BJ (cell line): ENCODE measurements at regions not wholly inside any gene's neighbourhood (a gene's known extent, or its start where the extent isn't known, plus 50 kb on each side); places are given as distances from the start of the nearest gene placed in this dataset.

Experiments
- CTCF ChIA-PET: fragments of 350-600 bp; formaldehyde crosslinking; extraction: SDS; loops from one replicate; lab custom pipeline; 2021; ENCODE audit warnings: antibody characterized with exemption, inconsistent platforms; lab: Yijun Ruan, JAX
- POLR2A ChIA-PET: fragments of 300-600 bp; sonication (Branson Sonifier 250); formaldehyde crosslinking; extraction: SDS; loops from one replicate; lab custom pipeline; 2021; ENCODE audit warnings: antibody characterized with exemption; lab: Charles Lee
- DNase-seq: peaks from one replicate; pipeline ENCODE4 v3.0.0-alpha.2; 2011; ENCODE audit warnings: low read depth
- H3K27me3 ChIP-seq: 2 replicates; pipeline ENCODE4 v1.6.0; 2011; ENCODE audit warnings: low read length; ENCODE audit not compliant: control insufficient read depth, insufficient read depth
- H3K36me3 ChIP-seq: 2 replicates; pipeline ENCODE4 v1.5.1; 2011; ENCODE audit warnings: low read length; ENCODE audit not compliant: control insufficient read depth, insufficient read depth
- H3K4me3 ChIP-seq: 2 replicates; pipeline ENCODE4 v1.5.1; 2011; ENCODE audit warnings: low read depth, mild to moderate bottlenecking, control low read depth, low read length
- TF ChIP-seq, protein P1 (sequence below): IDR thresholded peaks from 2 replicates; pipeline ENCODE4 v1.5.1; 2011; ENCODE audit warnings: low read depth, mild to moderate bottlenecking, control low read depth, inconsistent platforms, low read length, moderate library complexity; ENCODE audit not compliant: insufficient read depth

DNA sequence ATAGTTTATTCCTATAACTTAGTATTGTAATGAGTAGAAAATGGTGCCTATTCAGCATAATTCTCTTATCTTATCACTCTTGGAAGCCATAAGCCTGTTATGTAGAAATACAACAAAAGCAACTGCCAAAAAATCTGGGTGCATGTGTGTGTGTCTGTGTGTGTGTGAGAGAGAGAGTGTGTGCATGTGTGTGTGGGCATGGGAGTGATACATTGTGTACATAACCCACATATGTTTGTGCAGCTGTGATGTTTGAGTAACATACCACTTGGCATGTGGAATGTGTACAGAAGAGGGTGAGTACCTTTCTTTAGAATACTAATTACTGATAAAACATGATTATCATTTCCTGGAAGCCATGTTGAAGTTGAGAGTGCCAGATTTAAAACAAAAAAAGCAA, 642.3 kb upstream of the SYT4 start:
- no peaks in the 10 kb centered on the region for H3K36me3 ChIP-seq
- CTCF ChIA-PET: no interaction called here
- POLR2A ChIA-PET: no interaction called here
- no peak for DNase-seq
- TF ChIP-seq, protein P1, sequence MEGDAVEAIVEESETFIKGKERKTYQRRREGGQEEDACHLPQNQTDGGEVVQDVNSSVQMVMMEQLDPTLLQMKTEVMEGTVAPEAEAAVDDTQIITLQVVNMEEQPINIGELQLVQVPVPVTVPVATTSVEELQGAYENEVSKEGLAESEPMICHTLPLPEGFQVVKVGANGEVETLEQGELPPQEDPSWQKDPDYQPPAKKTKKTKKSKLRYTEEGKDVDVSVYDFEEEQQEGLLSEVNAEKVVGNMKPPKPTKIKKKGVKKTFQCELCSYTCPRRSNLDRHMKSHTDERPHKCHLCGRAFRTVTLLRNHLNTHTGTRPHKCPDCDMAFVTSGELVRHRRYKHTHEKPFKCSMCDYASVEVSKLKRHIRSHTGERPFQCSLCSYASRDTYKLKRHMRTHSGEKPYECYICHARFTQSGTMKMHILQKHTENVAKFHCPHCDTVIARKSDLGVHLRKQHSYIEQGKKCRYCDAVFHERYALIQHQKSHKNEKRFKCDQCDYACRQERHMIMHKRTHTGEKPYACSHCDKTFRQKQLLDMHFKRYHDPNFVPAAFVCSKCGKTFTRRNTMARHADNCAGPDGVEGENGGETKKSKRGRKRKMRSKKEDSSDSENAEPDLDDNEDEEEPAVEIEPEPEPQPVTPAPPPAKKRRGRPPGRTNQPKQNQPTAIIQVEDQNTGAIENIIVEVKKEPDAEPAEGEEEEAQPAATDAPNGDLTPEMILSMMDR: no peak
- H3K4me3 ChIP-seq: no peak overlapping the region
- no peaks in the 10 kb centered on the region for H3K27me3 ChIP-seq

DNA sequence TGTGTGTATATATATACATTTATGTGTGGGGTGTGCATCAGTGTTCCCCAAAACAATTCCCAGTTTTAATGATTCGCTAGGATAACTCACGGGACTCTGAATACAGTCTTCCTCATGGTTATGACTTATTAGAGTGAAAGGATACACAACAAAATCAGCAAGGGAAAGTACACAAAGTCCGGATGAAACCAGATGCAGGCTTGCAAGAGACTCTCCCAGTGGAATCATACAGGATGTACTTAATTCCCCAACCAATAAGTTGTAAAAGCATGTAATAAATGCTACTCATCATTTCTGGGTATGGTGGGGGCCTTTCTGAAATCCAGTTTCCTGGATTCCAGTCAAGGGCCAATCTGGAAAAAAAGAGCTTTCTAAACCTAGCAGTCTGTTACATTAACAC, 654.1 kb upstream of the SYT4 start:
- Histone ChIP-seq H3K27me3 (no peaks in the 10 kb centered on the region), H3K36me3 (no peaks in the 10 kb centered on the region), H3K4me3 (no peak overlapping the region)
- no peak for DNase-seq
- TF ChIP-seq, protein P1: no peak
- ChIA-PET CTCF (interaction anchor here (0.6 kb wide), 1 partner anchor 20 kb away, joined by 3 read pairs; no protein-coding TSS in a partner anchor), POLR2A (no interaction called here)

DNA sequence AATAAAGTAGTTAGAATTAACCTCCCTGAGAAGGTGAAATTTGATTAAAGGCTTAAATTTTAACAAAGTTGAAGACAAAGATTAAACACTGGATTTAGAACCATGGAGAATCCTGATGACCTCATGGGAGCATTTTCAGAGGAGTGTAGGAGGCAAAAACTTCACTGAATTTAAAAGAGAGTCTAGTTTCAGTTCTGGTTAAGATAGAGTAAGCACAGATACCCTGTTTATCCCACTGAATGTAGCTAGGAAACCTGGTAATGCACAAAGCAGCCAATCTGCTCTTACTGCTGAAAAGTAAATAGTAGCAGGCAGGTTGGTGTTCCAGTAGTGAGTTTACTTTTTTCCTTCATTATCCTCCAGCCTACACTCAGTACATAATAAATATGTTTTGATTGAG, 654.9 kb upstream of the SYT4 start:
- H3K27me3 ChIP-seq: no peaks in the 10 kb centered on the region
- no peak for DNase-seq

DNA sequence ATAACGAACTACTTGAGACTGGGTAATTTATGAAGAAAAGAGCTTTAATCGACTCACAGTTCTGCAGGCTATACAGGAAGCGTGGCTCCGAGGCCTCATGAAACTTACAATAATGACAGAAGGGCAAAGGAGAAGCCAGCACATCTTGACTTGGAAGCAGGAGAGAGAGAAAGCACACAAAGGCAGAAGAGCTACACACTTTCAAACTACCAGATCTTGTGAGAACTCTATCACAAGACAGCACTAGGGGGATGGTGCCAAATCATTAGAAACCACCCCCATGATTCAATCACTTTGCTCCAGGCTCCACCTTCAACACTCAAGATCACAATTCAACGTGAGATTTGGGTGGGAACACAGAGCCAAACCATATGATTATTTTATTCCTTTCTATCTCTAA, 655.9 kb upstream of the SYT4 start:
- ChIA-PET POLR2A (no interaction called here), CTCF (no interaction called here)
- no peaks in the 10 kb centered on the region for H3K36me3 ChIP-seq
- TF ChIP-seq, protein P1: no peak
- no peaks in the 10 kb centered on the region for H3K27me3 ChIP-seq
- no peak for DNase-seq
- no peak overlapping the region for H3K4me3 ChIP-seq

More for the DNA sequence above, 654.9 kb upstream of the SYT4 start:
- Histone ChIP-seq H3K4me3 (no peak overlapping the region), H3K36me3 (no peaks in the 10 kb centered on the region)
- ChIA-PET CTCF (interaction anchor here (0.6 kb wide), 1 partner anchor 19 kb away, joined by 3 read pairs; no protein-coding TSS in a partner anchor), POLR2A (no interaction called here)
- TF ChIP-seq, protein P1: no peak

DNA sequence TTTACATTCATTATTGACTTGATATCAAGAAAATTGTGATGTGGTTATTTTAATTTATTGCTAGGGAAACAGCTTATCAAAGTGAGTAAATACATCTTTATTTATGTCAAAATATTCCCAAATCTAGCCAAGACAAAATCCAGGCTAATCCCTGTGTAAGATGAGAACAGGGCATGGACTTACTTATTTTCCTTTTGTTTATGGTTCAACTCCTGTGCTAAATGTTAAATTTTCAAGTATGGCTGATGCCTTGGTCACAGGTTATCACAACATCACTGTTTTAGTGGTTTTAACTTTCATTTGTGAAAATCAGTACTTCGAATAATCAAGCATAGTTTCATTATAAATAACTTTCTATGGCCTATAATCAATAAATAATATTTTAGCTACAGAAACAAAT, 657.0 kb upstream of the SYT4 start:
- no peaks in the 10 kb centered on the region for H3K27me3 ChIP-seq
- DNase-seq: no peak
- no peaks in the 10 kb centered on the region for H3K36me3 ChIP-seq
- ChIA-PET CTCF (no interaction called here), POLR2A (no interaction called here)
- no peak overlapping the region for H3K4me3 ChIP-seq
- TF ChIP-seq, protein P1: no peak
